ENCODE measurements at regions not wholly inside any gene's neighbourhood (a gene's known extent, or its start where the extent isn't known, plus 50 kb on each side); places are given as distances from the start of the nearest gene placed in this dataset.
A peak's percentile ranks its signal among the peaks of the same experiment; 100 is the strongest.
"Not testable (repeated sequence)": the region's sequence is repeated elsewhere in the genome, so short reads cannot be mapped to it uniquely, and the experiment has no call there.

GRCh38 chr3:161602475-161602874, 105.9 kb downstream of the OTOL1 start:
- DNase-seq: no peak

DNA sequence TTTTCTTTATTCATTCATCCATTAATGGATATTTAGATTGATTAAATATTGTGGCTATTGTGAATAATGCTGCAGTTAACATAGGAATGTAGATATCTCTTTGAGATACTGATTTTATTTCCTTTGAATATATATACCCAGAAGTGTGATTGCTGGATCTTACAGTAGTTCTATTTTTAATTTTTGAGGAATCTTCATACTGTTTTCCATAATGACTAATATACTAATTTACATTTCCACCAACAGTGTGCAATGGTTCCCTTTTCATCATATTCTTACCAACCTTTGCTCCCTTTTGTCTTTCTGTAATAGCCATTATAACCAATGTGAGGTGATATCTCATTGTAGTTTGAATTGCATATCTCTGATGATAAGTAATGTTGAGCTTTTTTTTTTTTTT, 106.3 kb downstream of the OTOL1 start:
- no peak for DNase-seq

- DNase-seq: no peak
Observed at GRCh38 chr3:161607056-161607455, 110.4 kb downstream of the OTOL1 start.

GRCh38 chr3:161619351-161619750, 122.7 kb downstream of the OTOL1 start:
- no peak for DNase-seq

GRCh38 chr3:161630794-161631193, 134.2 kb downstream of the OTOL1 start:
- no peak for DNase-seq

DNA sequence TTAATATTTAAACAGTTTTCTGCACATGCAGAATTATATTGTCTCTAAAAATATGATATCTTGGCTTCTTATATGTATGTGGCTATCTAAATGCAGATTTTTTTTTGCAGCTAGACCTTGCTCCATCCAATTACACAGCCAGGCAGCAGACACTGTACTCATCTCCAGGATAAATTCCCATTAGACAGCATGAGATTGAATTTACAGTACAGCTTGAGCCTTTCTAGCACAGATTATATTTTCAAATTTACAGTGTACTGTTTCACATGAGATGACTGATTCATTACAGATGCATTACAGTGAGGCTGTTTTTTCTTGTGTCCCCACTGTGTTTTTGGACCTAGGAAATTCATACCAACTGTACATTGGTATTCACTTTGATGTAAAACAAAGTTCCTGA, 134.9 kb downstream of the OTOL1 start:
- DNase-seq: no peak

DNA sequence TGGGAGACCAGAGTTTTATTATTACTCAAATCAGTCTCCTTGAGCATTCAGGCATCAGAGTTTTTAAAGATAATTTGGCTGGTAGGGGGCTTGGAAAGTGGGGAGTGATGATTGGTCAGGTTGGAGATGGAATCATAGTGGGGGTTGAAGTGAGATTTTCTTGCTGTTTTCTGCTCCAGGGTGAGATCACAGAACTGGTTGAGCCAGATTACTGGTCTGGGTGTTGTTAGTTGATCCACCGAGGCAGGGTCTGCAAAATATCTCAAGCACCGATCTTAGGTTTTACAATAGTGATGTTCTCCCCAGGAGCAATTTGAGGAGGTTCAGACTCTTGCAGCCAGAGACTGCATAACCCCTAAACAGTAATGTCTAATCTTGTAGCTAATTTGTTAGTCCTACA, 141.0 kb downstream of the OTOL1 start:
- DNase-seq: no peak

- not testable (repeated sequence) for DNase-seq
Observed at GRCh38 chr3:161639095-161639494, 142.5 kb downstream of the OTOL1 start.

DNA sequence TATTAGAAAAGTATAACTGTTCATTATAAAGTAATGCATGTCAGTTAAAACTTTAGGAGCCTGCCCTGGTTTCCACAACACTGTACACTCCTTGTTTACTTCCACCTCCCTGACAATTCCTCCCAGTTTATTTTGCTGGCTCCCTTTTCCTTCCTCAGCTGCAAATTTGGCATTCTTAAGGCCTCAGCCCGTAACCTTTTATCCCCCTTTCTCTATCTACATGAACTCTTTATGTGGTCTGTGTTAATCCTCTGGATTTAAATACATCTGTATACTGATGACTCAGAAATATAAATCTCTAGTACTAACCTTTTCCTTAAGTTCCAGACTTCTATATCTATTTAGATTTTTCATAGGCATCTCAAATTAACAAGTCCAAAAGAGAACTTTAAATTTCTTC, 143.6 kb downstream of the OTOL1 start:
- peak; percentile 11 for DNase-seq

DNA sequence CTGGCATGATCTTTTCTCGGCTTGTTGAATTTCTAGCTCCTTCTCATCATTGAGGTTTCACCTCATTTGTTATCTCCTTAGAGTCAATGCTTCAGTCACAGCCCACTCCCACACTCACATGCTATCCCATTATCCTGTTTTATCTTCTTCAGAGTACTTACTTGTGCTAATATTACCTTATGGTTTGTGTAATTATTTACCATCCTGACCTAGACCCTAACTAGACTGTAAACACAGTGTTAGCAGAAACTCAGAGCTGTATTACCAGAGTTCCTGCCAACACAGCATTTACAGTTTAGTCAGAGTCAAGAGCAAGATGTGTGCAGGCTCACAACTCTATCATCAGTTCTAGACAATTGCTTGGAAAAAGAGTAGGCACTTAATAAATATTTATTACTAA, 144.7 kb downstream of the OTOL1 start:
- no peak for DNase-seq

- no peak for DNase-seq
Observed at GRCh38 chr3:161644891-161645635, 148.5 kb downstream of the OTOL1 start.

- no peak for DNase-seq
Observed at GRCh38 chr3:161647936-161648470, 151.4 kb downstream of the OTOL1 start.

DNA sequence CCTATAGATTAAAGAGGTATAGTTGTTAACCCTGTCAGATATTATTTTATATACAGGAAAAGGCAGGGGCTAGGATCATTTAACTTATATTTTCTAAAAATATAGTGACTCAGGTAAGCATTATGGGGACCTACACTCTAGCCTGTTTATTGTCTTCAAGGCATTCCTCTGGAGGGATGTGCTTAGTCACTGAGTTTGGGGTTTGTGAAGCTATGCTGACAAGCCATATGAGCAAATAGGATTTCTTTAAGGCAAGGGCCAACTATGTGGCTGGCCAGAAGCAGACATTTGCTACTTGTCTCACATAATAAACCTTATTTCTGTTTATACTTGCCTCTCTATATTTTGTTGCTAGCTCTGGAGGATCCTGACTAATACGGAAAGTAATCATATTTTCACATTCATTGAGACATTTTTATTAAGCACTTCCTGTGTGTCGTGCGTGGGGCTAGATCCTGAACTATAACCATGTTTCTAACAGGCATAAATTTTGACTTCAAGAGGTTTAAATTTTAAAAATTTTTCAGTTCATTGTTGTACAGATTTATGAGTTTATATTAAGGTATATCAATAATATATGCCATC, 153.4 kb downstream of the OTOL1 start:
- no peak for DNase-seq

DNA sequence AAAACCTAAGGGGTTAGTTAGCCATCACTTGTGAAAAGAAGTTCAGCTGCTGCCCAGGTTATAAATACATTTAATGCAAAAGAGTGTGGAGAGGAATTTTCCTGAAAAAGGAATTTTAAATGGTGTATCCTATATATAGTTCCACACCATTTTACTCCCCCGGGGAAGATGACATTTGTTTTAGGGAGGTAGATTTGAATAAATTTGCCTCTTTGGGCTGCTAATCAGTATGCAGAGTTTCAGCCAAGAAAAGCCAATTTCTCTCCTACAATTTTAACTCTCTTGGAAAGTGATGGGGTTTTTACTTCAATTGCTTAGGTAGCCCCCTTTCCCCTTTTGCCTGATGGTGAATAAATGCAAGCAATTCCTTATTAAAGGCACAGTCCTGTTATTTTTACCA, 161.2 kb downstream of the OTOL1 start:
- DNase-seq: no peak

- no peak for DNase-seq
Observed at GRCh38 chr3:161671141-161671540, 174.5 kb downstream of the OTOL1 start.

DNA sequence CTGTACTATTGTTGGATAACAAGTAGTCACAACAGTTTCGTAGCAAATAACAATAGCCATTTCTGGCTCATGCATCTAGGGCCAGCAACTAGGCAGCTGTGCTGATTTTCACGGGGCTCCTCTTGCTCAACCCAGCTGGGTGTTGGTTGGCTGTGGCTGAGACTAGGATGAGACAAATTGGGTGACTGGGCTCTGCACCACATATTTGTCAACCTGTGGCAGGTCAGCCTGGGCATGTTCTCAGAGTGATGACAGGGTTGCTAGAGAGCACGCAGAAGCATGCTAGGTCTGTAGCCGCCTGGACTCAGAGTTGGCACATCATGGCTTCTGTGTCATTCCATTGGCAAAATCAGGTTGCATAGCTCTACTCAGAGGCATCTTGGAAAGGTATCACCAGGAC, 175.9 kb downstream of the OTOL1 start:
- DNase-seq: no peak

DNA sequence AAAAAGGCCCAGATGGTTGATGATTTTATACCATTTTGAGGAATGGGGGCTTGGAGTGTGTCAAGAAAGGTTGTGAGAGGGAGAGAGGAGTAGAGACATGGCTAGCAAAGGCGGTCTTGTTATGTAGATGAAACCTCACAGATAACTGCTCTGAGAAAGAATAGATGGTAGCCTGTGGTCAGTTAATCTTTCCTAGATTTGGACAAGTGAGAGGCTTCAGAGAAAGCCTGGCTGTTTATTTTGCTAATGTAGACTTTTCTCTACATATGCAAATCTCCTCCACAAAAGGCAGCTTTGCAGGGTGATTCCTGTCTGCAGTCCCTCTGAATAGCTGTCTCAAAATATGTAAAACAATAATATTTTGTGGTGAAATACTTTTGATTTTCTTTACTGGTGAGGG, 177.3 kb downstream of the OTOL1 start:
- DNase-seq: no peak

GRCh38 chr3:161674402-161674801, 177.8 kb downstream of the OTOL1 start:
- no peak for DNase-seq

GRCh38 chr3:161681831-161682230, 185.2 kb downstream of the OTOL1 start:
- not testable (repeated sequence) for DNase-seq

DNA sequence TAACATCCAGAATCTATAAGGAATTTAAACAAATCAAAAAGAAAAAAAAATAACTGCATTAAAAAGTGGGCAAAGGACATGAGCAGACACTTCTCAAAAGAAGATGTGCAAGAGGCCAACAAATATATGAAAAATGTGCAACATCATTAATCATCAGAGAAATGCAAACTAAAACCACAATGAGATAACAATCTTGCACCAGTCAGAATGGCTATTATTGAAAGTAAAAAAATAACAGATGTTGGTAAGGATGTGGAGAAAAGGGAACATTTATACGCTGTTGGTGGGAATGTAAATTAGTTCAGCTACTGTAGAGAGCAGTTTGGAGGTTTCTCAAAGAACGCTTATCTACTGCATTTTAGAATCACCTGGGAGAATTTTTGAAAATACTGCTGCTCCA, 186.1 kb downstream of the OTOL1 start:
- peak; percentile 21 for DNase-seq

DNA sequence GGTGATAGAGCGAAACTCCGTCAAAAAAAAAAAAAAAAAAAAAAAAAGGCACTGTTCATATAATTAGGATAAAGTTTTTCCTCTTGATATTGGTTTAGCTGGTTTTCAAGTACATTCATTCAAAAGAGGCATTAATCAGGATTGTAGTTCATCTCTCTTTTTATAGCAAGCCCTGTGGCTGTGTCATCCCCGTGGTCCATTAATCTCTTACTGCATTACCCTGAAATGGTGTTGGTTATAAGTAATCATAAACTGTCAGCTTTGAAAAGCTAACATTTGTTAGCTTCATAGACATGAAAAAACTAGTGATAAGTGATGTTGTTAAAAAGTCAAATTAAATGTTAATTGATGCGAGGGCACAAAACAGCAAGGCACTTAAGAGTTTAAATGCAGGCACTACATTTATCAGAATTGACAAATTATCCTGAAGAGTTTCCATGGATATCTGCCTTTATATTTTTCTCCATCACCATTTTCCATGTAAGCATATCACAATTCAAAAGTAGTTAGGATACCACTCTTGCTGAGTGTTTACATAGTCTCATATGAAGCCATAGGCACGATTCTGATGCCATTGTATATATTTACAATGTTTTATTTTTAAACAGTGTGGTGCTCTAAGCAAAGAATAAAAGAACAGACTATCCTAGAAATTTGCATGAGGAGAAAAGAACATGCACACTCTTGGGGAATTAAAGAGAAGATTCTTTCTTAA, 193.1 kb downstream of the OTOL1 start:
- DNase-seq: no peak

GRCh38 chr3:161690299-161690620, 193.7 kb downstream of the OTOL1 start:
- no peak for DNase-seq

GRCh38 chr3:161691677-161692076, 195.1 kb downstream of the OTOL1 start:
- no peak for DNase-seq

Data from HCEC 1CT (cell line).